GM21737 (cell line): ENCODE measurements at regions not wholly inside any gene's neighbourhood (a gene's known extent, or its start where the extent isn't known, plus 50 kb on each side); places are given as distances from the start of the nearest gene placed in this dataset.

Source experiments
- ATAC-seq: cut with Tn5 transposase; IDR thresholded peaks from one replicate; pipeline ENCODE4 v1.9.1; 2021; ENCODE audit warnings: mild to moderate bottlenecking, moderate library complexity; ENCODE audit not compliant: unreplicated experiment

DNA sequence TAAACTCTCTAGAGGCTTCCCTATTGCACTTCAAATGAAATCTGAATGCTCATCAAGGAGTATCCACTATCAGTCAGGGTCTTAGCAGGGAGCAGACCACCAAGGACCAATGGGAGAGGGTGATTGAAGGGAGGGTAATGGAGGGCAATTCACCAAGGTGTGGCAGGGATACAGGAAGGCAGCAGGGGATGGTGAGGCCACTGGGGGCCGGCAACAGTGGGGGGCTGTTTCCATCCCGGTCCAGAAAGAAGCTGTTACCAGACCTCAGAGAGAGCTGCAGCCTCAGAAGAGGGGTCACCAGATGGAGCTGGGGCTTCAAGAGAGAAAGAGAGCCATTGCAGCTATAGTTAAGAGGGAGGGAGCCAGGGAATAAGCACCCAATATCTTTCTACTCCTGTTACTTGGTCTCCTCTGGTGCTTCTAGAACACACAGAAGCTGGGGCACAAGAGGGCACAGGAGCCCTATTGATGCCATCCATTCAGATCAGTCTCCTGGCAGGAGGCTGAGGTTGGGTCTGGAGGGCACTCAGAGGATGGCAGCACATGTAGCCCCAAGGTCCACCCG lies 417.6 kb downstream of the PTPRU start:
- no peak for ATAC-seq

GRCh38 chr1:29653034-29653810 lies 416.9 kb downstream of the PTPRU start:
- no peak for ATAC-seq

DNA sequence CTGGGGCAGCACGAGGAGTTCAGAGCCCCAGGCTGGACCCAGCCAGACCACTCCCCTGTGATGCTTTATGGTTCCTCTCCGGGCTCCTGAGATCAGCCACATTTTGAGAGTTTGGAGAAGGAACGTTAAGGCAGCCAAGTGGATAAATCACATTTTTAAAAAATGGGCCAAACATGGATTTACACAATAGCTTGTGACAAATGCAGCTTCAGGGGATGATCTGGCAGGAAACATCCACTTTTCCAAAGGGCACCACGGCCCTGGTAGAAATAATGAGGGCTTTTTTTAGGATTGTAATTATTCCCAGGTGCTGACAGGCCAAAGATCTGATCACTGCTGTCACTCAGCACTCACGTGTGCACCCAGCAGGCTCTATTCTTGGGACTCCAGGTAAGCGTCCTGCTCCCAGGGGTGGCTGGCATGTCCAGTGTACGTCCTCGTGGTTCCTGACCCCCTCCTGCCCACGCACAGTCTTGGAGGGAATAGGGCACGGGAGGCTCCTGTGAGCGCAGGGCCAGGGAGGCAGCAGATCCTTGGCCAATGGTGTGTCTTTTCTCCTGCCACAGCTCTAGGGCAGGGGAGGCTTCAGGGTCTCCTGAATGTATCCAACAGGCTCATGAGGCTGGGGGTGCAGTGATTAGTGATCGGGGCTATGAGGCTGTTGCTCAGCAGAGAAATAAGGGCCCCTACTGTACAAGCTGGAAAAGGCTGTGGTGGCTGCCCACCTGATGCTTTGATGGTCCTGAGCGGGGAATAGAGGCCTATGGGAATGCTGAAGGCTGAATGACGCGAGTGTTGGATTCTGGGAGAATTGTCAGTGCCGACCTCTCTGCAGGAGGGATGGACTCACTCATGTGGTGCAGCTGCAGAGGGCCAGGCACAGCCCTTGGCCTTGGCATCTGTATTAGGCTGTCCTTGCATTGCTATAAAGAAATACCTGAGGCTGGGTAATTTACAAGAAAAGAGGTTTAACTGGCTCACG lies 415.7 kb downstream of the PTPRU start:
- no peak for ATAC-seq

- no peak for ATAC-seq
Measured at GRCh38 chr1:29651246-29651645, 414.9 kb downstream of the PTPRU start.

DNA sequence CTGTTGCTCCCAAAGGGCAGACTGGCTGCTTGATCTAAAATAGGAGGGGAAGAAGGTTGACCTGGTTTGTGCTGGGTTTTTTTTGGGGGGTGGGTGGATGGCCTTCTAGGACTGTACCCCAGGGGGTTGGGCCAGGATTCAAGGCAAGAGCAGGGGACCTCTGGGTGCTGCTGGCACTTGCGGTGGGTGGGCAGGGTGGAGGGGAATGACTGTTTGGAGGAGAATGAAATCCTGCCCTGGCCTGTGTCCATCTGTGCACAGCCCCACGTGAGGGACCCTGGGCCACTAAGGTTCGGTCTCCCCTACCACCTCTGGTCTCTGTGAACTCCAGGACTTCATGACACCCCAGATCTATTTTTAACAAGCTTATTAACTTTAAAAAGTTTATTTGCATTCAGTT lies 414.2 kb downstream of the PTPRU start:
- no peak for ATAC-seq

DNA sequence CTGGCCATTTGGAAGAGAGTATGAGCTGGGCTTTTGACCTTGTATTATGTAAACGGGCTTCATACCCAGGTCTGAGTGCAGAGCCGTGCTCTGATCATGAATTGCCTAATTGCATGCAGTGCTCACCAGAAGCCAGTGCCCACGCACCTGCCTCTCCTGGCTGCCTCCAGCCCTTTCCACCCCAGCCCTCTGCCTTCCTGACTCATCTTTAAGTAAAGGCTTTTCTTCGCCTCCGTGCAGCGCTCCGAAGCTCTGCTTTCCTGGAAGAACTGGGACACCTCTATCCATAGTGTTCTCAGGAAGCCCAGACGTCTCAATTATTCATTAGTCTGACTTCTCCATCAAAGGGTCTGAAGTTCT lies 413.7 kb downstream of the PTPRU start:
- ATAC-seq = no peak

DNA sequence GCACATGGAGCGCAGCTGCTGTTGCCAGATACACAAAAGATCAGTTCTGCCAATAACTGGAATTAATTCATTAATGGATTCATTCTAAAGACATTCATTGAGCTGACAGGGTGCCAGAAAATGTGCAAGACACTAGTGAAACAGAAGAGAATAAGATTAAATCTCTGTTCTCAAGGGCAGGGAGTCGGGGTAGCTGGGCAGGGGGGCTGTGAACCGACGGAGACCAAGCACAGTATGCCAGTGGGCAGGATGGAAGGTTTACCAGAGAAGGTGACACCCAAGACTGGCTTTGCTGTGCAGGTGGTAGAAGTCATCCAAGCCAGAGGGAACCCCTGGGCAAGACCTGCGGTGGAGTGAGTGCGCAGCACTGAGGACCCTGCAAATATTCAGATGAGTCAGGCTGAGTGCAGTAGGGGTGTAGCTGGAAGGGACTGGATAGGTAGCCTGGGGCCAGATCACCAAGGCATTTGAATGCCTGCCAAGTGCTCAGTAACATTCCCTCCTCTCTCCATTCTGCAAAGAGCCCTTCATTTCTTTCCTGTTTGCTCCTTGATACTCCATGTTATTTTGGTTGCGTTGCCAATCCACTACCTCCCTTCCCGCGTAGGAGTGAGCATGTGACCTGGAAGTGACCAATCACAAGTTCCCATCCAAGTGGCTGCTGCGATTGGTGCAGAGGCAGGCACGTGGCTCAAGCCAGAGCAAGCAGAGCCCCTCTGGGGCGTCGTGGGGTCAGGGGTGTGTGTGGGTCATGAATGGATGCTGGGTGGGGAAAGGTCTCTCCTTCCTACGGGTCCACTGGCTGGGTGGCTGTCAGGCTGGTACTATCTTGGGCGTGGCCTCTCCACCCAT lies 413.1 kb downstream of the PTPRU start:
- no peak for ATAC-seq

- no peak for ATAC-seq
Measured at GRCh38 chr1:29648798-29649188, 412.5 kb downstream of the PTPRU start.

DNA sequence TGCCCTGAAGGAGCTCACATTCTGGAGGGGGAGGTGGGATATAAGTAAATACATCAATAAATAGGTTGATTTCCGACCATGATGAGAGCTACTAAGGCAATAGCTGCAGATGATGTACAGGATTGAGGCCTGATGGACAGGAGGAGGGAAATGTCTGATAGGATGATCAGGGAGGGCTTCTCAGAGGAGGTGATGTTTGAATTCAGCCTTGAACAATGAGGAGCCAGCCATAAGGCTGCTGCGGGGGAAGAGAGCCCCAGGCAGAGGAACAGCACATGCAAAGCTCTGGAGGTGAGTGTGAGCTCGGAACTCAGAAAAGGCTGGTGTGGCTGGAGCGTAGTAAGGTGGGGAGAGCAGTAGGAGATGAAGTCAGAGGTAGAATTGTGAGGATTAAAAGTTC lies 411.7 kb downstream of the PTPRU start:
- ATAC-seq = no peak

GRCh38 chr1:29647581-29647980 lies 411.3 kb downstream of the PTPRU start:
- ATAC-seq = no peak

DNA sequence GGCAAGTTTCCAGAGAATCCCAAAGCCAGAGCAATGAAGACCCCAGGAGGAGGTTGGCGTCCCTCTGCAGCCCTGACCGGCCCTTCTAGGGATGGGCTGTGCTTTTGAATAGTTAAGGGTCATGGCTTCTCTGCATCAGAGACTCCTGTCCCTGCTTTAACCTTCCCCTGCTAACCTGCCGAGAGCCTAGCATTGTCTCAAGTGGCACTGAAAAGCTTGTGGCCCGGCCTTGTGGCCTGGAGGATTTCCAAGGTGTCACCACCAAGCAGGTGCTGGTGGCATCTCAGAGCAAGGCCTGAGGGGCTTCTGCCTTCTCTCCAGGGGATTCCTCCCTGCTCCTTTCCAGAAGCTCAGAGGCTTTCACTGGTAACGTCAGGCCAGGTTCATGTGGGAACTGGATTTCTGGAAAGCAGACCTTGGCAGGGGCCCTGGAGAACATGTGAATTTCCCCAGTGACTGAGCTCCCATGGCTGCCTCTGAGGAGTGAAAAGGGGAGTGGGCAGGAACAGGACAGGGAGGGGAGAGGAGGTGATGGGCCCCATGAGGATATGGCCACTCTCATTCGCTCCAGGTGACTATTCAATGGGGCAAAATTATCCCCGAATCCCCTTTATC lies 409.9 kb downstream of the PTPRU start:
- no peak for ATAC-seq

DNA sequence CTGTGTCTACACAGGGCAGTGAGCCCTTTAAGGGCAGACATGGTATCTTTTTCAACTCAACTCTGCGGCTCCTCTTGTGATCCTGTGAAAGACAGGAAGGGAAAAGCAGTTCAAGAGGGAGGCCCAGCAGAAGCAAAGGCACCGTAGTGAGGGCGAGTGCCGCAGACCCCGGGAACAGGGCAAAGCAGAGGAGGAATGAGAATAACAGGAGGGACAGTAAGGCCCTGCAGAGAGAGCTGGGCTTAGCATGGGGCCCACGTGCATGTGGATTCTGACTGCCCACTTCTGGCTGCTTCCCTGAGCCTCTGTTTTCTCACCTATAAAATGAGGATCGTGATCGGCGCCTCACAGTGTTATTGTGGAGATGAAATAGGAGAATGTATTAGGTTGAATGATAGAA lies 409.3 kb downstream of the PTPRU start:
- no peak for ATAC-seq

GRCh38 chr1:29644812-29645211 lies 408.5 kb downstream of the PTPRU start:
- no peak for ATAC-seq

- no peak for ATAC-seq
Measured at GRCh38 chr1:29643838-29644440, 407.6 kb downstream of the PTPRU start.

- no peak for ATAC-seq
Measured at GRCh38 chr1:29643281-29643680, 407.0 kb downstream of the PTPRU start.

DNA sequence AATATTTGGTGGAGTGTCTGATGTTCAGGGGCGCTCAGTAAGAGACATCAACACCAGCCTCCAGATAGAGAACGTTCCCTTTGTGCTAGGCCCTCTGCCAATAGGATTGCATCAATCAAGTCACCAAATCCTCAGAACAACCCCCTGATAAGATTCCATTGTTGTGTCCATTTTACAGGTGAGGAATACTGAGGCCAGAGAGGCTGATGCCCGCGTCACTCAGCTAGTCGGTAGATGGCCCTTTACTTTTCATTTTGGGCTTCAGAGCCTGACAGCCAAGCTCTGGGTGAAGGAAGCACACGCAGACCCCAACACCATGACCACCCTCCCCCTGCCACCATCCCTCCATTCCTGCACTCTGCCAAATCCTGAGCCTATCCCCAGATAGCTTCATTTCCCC lies 406.2 kb downstream of the PTPRU start:
- ATAC-seq = no peak

- ATAC-seq = no peak
Measured at GRCh38 chr1:29641921-29642320, 405.6 kb downstream of the PTPRU start.

GRCh38 chr1:29640428-29640785 lies 404.1 kb downstream of the PTPRU start:
- ATAC-seq = no peak

DNA sequence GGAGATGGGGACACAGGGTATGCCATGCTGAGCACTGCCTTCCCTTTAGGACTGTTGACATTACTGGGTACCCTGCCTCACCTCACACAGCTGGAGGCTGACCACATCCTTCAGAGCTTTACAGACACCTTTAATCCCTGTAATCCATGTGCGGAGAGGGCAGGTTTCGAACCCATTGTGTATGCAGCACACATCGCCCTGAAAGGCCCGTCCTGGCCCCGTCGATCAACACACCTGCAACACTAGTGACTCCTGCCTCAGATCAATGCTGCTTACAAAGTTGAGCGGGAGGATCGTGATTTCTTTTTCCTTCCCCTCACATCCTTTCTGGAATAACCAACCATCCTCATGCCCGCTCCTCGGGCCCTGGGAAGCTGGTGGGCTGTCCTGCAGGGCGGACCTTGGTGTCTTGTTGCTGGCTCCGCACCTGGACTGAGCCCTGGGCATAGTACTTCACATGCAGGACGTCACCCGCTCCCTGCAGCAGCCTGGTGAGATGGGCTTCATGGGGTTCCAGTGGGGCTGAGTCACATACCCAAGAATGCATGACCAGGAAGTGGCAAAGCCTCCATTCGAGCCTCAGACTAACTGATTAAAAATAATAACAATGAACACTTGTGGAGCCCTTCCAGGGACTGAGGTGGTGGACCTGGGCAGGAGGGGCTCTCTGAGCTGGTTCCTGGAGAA lies 403.6 kb downstream of the PTPRU start:
- no peak for ATAC-seq
